ENCODE measurements at regions not wholly inside any gene's neighbourhood (a gene's known extent, or its start where the extent isn't known, plus 50 kb on each side); places are given as distances from the start of the nearest gene placed in this dataset.

- no peak overlapping the region for H3K27ac ChIP-seq
- WGBS, 2 donors (ENCODE audit: low coverage in 1 of 2) = 70 to 80% methylated on average over 2 of the region's 2 CpGs
These were observed 246.9 kb upstream of the PCDH7 start for GRCh38 chr4:30473225-30473624.

GRCh38 chr4:30495251-30495650 lies 224.9 kb upstream of the PCDH7 start:
- 100% methylated on average over 3 of the region's 3 CpGs for WGBS, 2 donors (ENCODE audit: low coverage in 1 of 2)
- H3K36me3 ChIP-seq = no peaks in the 10 kb centered on the region
- no peak overlapping the region for H3K4me3 ChIP-seq
- no peak overlapping the region for H3K27ac ChIP-seq
- H3K27me3 ChIP-seq = no peaks in the 10 kb centered on the region
- no peaks in the 10 kb centered on the region for H3K4me1 ChIP-seq
- H3K9me3 ChIP-seq = peaks cover 0 to 9% (median 0%) of the 10 kb centered on the region in 3 donors
- no peak for ATAC-seq
- TF ChIP-seq POLR2A (IDR thresholded peaks at IDR 0.05) = no peak
- no peak for TF ChIP-seq POLR2AphosphoS5 (IDR thresholded peaks at IDR 0.05)
- TF ChIP-seq EP300 (IDR thresholded peaks at IDR 0.05) = no peak
- no peak for TF ChIP-seq CTCF (IDR thresholded peaks at IDR 0.05)

More at GRCh38 chr4:30473225-30473624, 246.9 kb upstream of the PCDH7 start:
- TF ChIP-seq POLR2AphosphoS5 (IDR thresholded peaks at IDR 0.05) (no peak), EP300 (IDR thresholded peaks at IDR 0.05) (no peak), POLR2A (IDR thresholded peaks at IDR 0.05) (no peak), CTCF (IDR thresholded peaks at IDR 0.05) (no peak)
- Histone ChIP-seq H3K9me3 (no peaks in the 10 kb centered on the region), H3K36me3 (no peaks in the 10 kb centered on the region), H3K27me3 (no peaks in the 10 kb centered on the region), H3K4me1 (no peaks in the 10 kb centered on the region), H3K4me3 (no peak overlapping the region)
- no peak for ATAC-seq

- WGBS, 2 donors (ENCODE audit: low coverage in 1 of 2) = 31 to 52% methylated on average over 3 of the region's 3 CpGs
- no peak for ATAC-seq
- Histone ChIP-seq H3K4me1 (no peaks in the 10 kb centered on the region), H3K27me3 (no peaks in the 10 kb centered on the region), H3K36me3 (no peaks in the 10 kb centered on the region), H3K9me3 (peaks cover 0 to 7% (median 0%) of the 10 kb centered on the region in 3 donors), H3K27ac (no peak overlapping the region), H3K4me3 (no peak overlapping the region)
- TF ChIP-seq POLR2A (IDR thresholded peaks at IDR 0.05) = no peak
- TF ChIP-seq EP300 (IDR thresholded peaks at IDR 0.05) = no peak
- TF ChIP-seq POLR2AphosphoS5 (IDR thresholded peaks at IDR 0.05) = no peak
- TF ChIP-seq CTCF (IDR thresholded peaks at IDR 0.05) = no peak
These were observed 224.4 kb upstream of the PCDH7 start for GRCh38 chr4:30495651-30496310.

- no peaks in the 10 kb centered on the region for H3K4me1 ChIP-seq
- no peaks in the 10 kb centered on the region for H3K9me3 ChIP-seq
- ATAC-seq = no peak
- no peaks in the 10 kb centered on the region for H3K27me3 ChIP-seq
- TF ChIP-seq EP300 (IDR thresholded peaks at IDR 0.05) = no peak
- no peak for TF ChIP-seq CTCF (IDR thresholded peaks at IDR 0.05)
- no peak for TF ChIP-seq POLR2A (IDR thresholded peaks at IDR 0.05)
- TF ChIP-seq POLR2AphosphoS5 (IDR thresholded peaks at IDR 0.05) = no peak
- no peak overlapping the region for H3K27ac ChIP-seq
- H3K36me3 ChIP-seq = no peaks in the 10 kb centered on the region
- H3K4me3 ChIP-seq = no peak overlapping the region
These were observed 208.4 kb upstream of the PCDH7 start for GRCh38 chr4:30511751-30512150.

DNA sequence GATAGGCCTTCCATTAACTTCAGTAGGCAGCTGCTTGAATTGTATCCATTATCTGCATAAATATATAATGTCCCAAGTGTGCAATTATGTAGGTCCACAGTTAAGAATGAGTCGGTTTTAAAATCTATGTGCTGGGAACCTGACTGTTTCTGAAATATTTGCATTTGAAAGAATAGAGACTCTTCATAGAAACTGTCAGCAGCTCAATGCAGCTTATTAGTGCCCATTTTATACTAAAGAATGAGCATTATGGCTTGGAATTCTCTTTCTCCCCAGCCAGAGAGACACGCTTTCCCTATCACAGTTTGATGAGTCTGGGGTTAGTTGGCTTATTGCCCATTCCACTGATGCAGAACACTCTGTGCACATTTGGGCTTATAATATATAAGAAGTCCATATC lies 202.0 kb upstream of the PCDH7 start:
- no peak for TF ChIP-seq EP300 (IDR thresholded peaks at IDR 0.05)
- no peak for ATAC-seq
- no peaks in the 10 kb centered on the region for H3K4me1 ChIP-seq
- no peak overlapping the region for H3K27ac ChIP-seq
- H3K9me3 ChIP-seq = no peaks in the 10 kb centered on the region
- no peaks in the 10 kb centered on the region for H3K36me3 ChIP-seq
- no peak overlapping the region for H3K4me3 ChIP-seq
- WGBS, 2 donors (ENCODE audit: low coverage in 1 of 2) = 46 to 53% methylated on average over 1 to 2 of the region's 2 CpGs
- no peaks in the 10 kb centered on the region for H3K27me3 ChIP-seq
